SU-DHL-6 (cell line): ENCODE measurements at regions not wholly inside any gene's neighbourhood (a gene's known extent, or its start where the extent isn't known, plus 50 kb on each side); places are given as distances from the start of the nearest gene placed in this dataset.

Experiments
- H2AFZ ChIP-seq: fragments of 200-600 bp; sonication (generic); 2 replicates; pipeline ENCODE4 v1.6.1; 2014; ENCODE audit warnings: low read depth, mild to moderate bottlenecking, moderate library complexity, mixed read lengths, antibody characterized with exemption, low read length; ENCODE audit not compliant: severe bottlenecking
- H3F3A ChIP-seq: fragments of 200-600 bp; shearing (Covaris generic); 2 replicates; pipeline ENCODE4 v1.6.0; 2016; ENCODE audit warnings: antibody characterized with exemption, mild to moderate bottlenecking; ENCODE audit not compliant: insufficient read depth
- H3K27ac ChIP-seq: fragments of 200-600 bp; sonication (generic); 2 replicates; pipeline ENCODE4 v1.5.1; 2016; ENCODE audit warnings: low read depth, mild to moderate bottlenecking, low read length, moderate library complexity, mixed read lengths
- H3K27me3 ChIP-seq: fragments of 200-600 bp; sonication (generic), shearing (Covaris generic); 2 replicates; pipeline ENCODE4 v1.6.0; 2014; ENCODE audit warnings: mild to moderate bottlenecking, low read length
- H3K36me3 ChIP-seq: fragments of 200-600 bp; sonication (generic); 2 replicates; pipeline ENCODE4 v1.6.1; 2014; ENCODE audit warnings: mild to moderate bottlenecking, low read length, mixed read lengths
- H3K4me2 ChIP-seq: fragments of 300-600, 200-600 bp; shearing (Covaris generic), sonication (generic); 2 replicates; pipeline ENCODE4 v1.6.0; 2014; ENCODE audit warnings: low read length, low read depth, mild to moderate bottlenecking; ENCODE audit not compliant: poor library complexity, severe bottlenecking
- H3K4me3 ChIP-seq: fragments of 200-600 bp; sonication (generic); 2 replicates; pipeline ENCODE4 v1.5.1; 2014; ENCODE audit warnings: antibody characterized with exemption, low read length, mild to moderate bottlenecking, mixed read lengths; ENCODE audit not compliant: insufficient read depth, poor library complexity, severe bottlenecking
- H3K79me2 ChIP-seq: fragments of 200-600 bp; sonication (generic); 2 replicates; pipeline ENCODE4 v1.6.1; 2014; ENCODE audit warnings: mild to moderate bottlenecking, low read length, moderate library complexity; ENCODE audit not compliant: insufficient read depth
- H3K9ac ChIP-seq: fragments of 200-600 bp; sonication (generic); 2 replicates; pipeline ENCODE4 v1.7.0; 2014; ENCODE audit warnings: mild to moderate bottlenecking, low read length
- H3K9me2 ChIP-seq: fragments of 200-600 bp; sonication (generic); replicated peaks from 2 replicates; pipeline ENCODE4 v1.6.1; 2014; ENCODE audit warnings: low read length; ENCODE audit not compliant: insufficient read depth
- H3K9me3 ChIP-seq: fragments of 200-600 bp; sonication (generic); 2 replicates; pipeline ENCODE4 v1.6.1; 2014; ENCODE audit warnings: low read length, mixed read lengths; ENCODE audit not compliant: insufficient read depth
- H4K20me1 ChIP-seq: fragments of 200-600 bp; sonication (generic); 2 replicates; pipeline ENCODE4 v1.6.1; 2014; ENCODE audit warnings: low read depth, mild to moderate bottlenecking, antibody characterized with exemption, low read length, moderate library complexity, mixed read lengths
- EZH2phosphoT487 ChIP-seq: fragments of 200-600 bp; sonication (generic), shearing (Covaris generic); conservative IDR thresholded peaks from 2 replicates; pipeline ENCODE4 v1.6.1; 2018; ENCODE audit warnings: mild to moderate bottlenecking, antibody characterized with exemption, low read length, moderate library complexity, mixed read lengths
- TF ChIP-seq, protein P1 (sequence below): fragments of 200-600 bp; sonication (generic); IDR thresholded peaks from one replicate; pipeline ENCODE4 v1.5.1; 2017; ENCODE audit warnings: antibody characterized with exemption, mild to moderate bottlenecking, low read length, moderate library complexity; ENCODE audit not compliant: insufficient read depth, poor library complexity, severe bottlenecking

DNA sequence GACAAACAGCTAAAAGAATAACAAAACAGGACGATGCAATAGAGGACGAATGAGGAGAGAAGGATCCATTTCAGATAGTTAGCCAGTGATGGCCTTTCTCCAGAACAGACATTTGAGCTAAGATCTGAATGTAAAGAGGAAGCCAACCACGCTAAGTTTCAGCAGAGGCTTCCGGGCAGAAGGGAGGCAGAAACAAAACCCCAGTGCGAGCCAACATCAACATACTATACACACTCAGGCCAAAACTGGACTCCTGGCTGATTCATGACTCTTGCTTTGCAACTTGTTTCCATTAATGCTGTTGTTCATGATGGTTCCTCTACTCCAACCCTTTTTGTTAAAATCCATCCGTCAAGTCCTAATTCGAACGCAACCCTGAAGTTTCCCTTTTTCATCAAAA lies 730.3 kb downstream of the TRIML1 start:
- no peaks in the 10 kb centered on the region for H3K36me3 ChIP-seq
- H3K79me2 ChIP-seq: no peaks in the 10 kb centered on the region
- H3K4me3 ChIP-seq: no peak overlapping the region
- no peaks in the 10 kb centered on the region for H3K27me3 ChIP-seq
- H3K9me3 ChIP-seq: no peaks in the 10 kb centered on the region
- H2AFZ ChIP-seq: no peak overlapping the region
- H3K9ac ChIP-seq: no peak overlapping the region
- H3F3A ChIP-seq: no peaks in the 10 kb centered on the region
- TF ChIP-seq EZH2phosphoT487: no peak
- TF ChIP-seq, protein P1, sequence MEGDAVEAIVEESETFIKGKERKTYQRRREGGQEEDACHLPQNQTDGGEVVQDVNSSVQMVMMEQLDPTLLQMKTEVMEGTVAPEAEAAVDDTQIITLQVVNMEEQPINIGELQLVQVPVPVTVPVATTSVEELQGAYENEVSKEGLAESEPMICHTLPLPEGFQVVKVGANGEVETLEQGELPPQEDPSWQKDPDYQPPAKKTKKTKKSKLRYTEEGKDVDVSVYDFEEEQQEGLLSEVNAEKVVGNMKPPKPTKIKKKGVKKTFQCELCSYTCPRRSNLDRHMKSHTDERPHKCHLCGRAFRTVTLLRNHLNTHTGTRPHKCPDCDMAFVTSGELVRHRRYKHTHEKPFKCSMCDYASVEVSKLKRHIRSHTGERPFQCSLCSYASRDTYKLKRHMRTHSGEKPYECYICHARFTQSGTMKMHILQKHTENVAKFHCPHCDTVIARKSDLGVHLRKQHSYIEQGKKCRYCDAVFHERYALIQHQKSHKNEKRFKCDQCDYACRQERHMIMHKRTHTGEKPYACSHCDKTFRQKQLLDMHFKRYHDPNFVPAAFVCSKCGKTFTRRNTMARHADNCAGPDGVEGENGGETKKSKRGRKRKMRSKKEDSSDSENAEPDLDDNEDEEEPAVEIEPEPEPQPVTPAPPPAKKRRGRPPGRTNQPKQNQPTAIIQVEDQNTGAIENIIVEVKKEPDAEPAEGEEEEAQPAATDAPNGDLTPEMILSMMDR: no peak
- no peaks in the 10 kb centered on the region for H3K9me2 ChIP-seq
- H4K20me1 ChIP-seq: no peaks in the 10 kb centered on the region
- no peak overlapping the region for H3K27ac ChIP-seq
- no peak overlapping the region for H3K4me2 ChIP-seq

DNA sequence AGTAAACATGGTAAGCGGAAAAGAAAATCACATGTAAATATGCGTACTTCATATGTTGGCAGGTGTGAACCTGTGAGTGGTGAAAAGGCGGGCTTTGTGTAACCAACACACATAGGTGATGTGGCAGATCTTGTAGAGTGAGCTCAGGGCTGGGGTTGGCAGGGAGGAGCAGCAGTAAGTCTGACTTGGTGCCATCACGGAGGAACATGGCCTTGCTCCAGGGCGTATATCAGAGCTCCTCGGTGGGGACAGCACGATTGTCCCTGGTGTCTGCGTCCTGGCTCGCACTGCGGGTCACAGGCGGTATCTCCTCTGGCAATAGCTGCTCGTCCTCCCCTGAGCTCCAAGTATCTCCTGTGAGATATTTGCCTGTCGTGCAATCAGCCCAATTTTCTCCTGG lies 733.6 kb downstream of the TRIML1 start:
- no peaks in the 10 kb centered on the region for H3K79me2 ChIP-seq
- H2AFZ ChIP-seq: no peak overlapping the region
- no peaks in the 10 kb centered on the region for H3F3A ChIP-seq
- H3K9me2 ChIP-seq: no peaks in the 10 kb centered on the region
- no peak overlapping the region for H3K27ac ChIP-seq
- no peak overlapping the region for H3K4me2 ChIP-seq
- no peaks in the 10 kb centered on the region for H4K20me1 ChIP-seq
- TF ChIP-seq, protein P1: no peak
- no peak for TF ChIP-seq EZH2phosphoT487
- H3K36me3 ChIP-seq: no peaks in the 10 kb centered on the region
- H3K27me3 ChIP-seq: no peaks in the 10 kb centered on the region
- H3K4me3 ChIP-seq: no peak overlapping the region
- no peaks in the 10 kb centered on the region for H3K9me3 ChIP-seq
- H3K9ac ChIP-seq: no peak overlapping the region

DNA sequence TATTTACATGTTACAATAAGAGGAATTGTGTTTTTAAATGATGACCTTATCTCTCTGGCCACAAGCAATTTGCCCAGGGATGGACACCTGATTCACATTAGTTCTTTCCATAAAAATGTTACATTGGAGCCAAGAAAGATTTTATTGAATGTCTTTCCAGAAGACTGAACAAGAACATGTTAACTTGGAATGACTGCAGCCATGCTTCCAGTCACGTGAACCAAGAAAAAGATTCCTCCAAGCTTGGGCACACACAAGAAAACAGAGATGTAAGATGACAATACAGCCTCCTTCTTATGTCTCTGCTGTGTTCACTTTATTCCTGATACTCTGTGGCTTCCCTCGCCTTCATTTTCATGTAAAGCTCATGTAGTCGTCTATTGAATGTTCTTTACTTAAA lies 737.6 kb downstream of the TRIML1 start:
- no peaks in the 10 kb centered on the region for H3K27me3 ChIP-seq
- H3K4me3 ChIP-seq: no peak overlapping the region
- H3K79me2 ChIP-seq: no peaks in the 10 kb centered on the region
- no peak overlapping the region for H3K9ac ChIP-seq
- H3K9me3 ChIP-seq: no peaks in the 10 kb centered on the region
- no peak overlapping the region for H3K4me2 ChIP-seq
- no peaks in the 10 kb centered on the region for H3K9me2 ChIP-seq
- TF ChIP-seq, protein P1: no peak
- TF ChIP-seq EZH2phosphoT487: no peak
- H2AFZ ChIP-seq: no peak overlapping the region
- H3F3A ChIP-seq: no peaks in the 10 kb centered on the region
- no peaks in the 10 kb centered on the region for H4K20me1 ChIP-seq
- no peaks in the 10 kb centered on the region for H3K36me3 ChIP-seq
- H3K27ac ChIP-seq: no peak overlapping the region

DNA sequence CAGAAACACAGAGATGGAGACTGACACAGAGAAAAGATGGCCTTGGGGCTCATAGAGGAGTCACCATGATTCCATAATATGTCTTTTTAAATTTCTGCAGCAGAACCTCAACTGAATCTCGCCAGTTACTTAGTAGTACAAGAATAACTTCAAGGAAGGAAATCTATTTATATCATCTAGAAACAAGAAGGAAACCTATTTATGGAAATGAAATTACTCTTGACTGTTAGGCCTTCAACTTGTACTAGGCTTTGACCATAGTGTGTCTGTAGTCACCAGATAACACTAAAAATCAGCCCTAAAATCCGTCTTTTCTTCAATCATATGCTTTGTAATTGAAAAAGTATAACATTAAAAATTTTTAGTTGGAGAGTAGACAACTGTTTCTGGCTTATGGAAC lies 740.4 kb downstream of the TRIML1 start:
- Histone ChIP-seq H4K20me1 (no peaks in the 10 kb centered on the region), H3K4me2 (no peak overlapping the region), H3K9me3 (no peaks in the 10 kb centered on the region), H3K27me3 (no peaks in the 10 kb centered on the region), H3K9ac (no peak overlapping the region), H3F3A (no peaks in the 10 kb centered on the region), H2AFZ (no peak overlapping the region), H3K79me2 (no peaks in the 10 kb centered on the region), H3K9me2 (no peaks in the 10 kb centered on the region), H3K27ac (no peak overlapping the region), H3K36me3 (no peaks in the 10 kb centered on the region), H3K4me3 (no peak overlapping the region)
- TF ChIP-seq EZH2phosphoT487: no peak
- TF ChIP-seq, protein P1: no peak
